B cell (primary cell): ENCODE measurements at regions not wholly inside any gene's neighbourhood (a gene's known extent, or its start where the extent isn't known, plus 50 kb on each side); places are given as distances from the start of the nearest gene placed in this dataset.

Source experiments
- CTCF ChIP-seq: fragments of 200-600 bp; IDR thresholded peaks from one replicate; pipeline ENCODE4 v1.8.0; 2022; ENCODE audit warnings: antibody characterized with exemption, mild to moderate bottlenecking
- EZH2 ChIP-seq: IDR thresholded peaks from 2 replicates; pipeline ENCODE4 v1.6.1; 2012; ENCODE audit warnings: borderline replicate concordance, low read depth, mild to moderate bottlenecking, moderate library complexity, low read length; ENCODE audit not compliant: insufficient read depth, poor library complexity, severe bottlenecking

GRCh38 chr6:155883741-155884140, 428.1 kb upstream of the NOX3 start:
- TF ChIP-seq CTCF: no peak
- TF ChIP-seq EZH2: no peak
